ENCODE measurements at regions not wholly inside any gene's neighbourhood (a gene's known extent, or its start where the extent isn't known, plus 50 kb on each side); places are given as distances from the start of the nearest gene placed in this dataset.

DNA sequence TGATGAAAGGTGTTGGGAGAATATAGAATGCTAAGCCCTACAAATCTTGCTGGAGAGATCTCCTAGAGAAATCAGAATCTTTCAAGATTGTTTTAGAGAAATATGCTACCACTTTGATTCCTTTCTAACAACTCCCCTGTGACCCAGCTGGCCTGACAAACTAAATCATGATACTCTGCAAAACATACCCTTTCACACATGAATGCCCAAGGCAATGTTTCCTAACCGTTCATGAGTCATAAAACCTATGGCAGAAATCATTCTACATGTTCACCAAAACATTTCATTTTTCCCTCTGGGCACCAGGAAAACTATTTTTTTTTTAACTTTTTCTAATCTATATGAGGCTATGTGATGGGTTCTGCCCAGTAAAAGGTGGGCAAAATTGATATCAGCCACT, 77.8 kb upstream of the SETBP1 start:
- TF ChIP-seq CEBPB (IDR thresholded peaks at IDR 0.05; ENCODE audit: low read depth) (no peak), POLR2A (IDR thresholded peaks at IDR 0.05; ENCODE audit: borderline replicate concordance, extremely low read depth, insufficient read depth, insufficient read length) (no peak)
- TF ChIP-seq, protein P1, sequence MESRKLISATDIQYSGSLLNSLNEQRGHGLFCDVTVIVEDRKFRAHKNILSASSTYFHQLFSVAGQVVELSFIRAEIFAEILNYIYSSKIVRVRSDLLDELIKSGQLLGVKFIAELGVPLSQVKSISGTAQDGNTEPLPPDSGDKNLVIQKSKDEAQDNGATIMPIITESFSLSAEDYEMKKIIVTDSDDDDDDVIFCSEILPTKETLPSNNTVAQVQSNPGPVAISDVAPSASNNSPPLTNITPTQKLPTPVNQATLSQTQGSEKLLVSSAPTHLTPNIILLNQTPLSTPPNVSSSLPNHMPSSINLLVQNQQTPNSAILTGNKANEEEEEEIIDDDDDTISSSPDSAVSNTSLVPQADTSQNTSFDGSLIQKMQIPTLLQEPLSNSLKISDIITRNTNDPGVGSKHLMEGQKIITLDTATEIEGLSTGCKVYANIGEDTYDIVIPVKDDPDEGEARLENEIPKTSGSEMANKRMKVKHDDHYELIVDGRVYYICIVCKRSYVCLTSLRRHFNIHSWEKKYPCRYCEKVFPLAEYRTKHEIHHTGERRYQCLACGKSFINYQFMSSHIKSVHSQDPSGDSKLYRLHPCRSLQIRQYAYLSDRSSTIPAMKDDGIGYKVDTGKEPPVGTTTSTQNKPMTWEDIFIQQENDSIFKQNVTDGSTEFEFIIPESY (IDR thresholded peaks at IDR 0.05; ENCODE audit: extremely low read depth, insufficient replicate concordance, low read length): no peak
- TF ChIP-seq, protein P2, sequence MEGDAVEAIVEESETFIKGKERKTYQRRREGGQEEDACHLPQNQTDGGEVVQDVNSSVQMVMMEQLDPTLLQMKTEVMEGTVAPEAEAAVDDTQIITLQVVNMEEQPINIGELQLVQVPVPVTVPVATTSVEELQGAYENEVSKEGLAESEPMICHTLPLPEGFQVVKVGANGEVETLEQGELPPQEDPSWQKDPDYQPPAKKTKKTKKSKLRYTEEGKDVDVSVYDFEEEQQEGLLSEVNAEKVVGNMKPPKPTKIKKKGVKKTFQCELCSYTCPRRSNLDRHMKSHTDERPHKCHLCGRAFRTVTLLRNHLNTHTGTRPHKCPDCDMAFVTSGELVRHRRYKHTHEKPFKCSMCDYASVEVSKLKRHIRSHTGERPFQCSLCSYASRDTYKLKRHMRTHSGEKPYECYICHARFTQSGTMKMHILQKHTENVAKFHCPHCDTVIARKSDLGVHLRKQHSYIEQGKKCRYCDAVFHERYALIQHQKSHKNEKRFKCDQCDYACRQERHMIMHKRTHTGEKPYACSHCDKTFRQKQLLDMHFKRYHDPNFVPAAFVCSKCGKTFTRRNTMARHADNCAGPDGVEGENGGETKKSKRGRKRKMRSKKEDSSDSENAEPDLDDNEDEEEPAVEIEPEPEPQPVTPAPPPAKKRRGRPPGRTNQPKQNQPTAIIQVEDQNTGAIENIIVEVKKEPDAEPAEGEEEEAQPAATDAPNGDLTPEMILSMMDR (IDR thresholded peaks at IDR 0.05 in 2 of 3, conservative IDR thresholded peaks at IDR 0.05 in 1 of 3; ENCODE audit: borderline replicate concordance in 1 of 3, insufficient read depth in 1 of 3, low read depth in 2 of 3, low read length in 2 of 3): no peak

Measured in HCT116 (cell line).